ENCODE measurements at regions not wholly inside any gene's neighbourhood (a gene's known extent, or its start where the extent isn't known, plus 50 kb on each side); places are given as distances from the start of the nearest gene placed in this dataset.

GRCh38 chr4:45062935-45063545 is 336.7 kb upstream of the GNPDA2 start:
- H3K4me1 ChIP-seq = no peaks in the 10 kb centered on the region
- no peak overlapping the region for H3K4me3 ChIP-seq
- no peaks in the 10 kb centered on the region for H3K36me3 ChIP-seq
- no peak for DNase-seq (ENCODE audit: low spot score)
- no peak overlapping the region for H3K27ac ChIP-seq
- H3K9me3 ChIP-seq = peaks cover 0 to 10% of the 10 kb centered on the region in 2 donors
- TF ChIP-seq CTCF (IDR thresholded peaks at IDR 0.05) = no peak
- H3K27me3 ChIP-seq = no peaks in the 10 kb centered on the region

GRCh38 chr4:45043911-45044310 is 317.6 kb upstream of the GNPDA2 start:
- Histone ChIP-seq H3K27me3 (no peaks in the 10 kb centered on the region), H3K4me1 (no peaks in the 10 kb centered on the region), H3K36me3 (no peaks in the 10 kb centered on the region), H3K9me3 (peaks cover 0 to 14% of the 10 kb centered on the region in 2 donors), H3K4me3 (no peak overlapping the region), H3K27ac (no peak overlapping the region)
- DNase-seq (ENCODE audit: low spot score) = no peak
- TF ChIP-seq CTCF (IDR thresholded peaks at IDR 0.05) = no peak

- H3K4me3 ChIP-seq = no peak overlapping the region
- H3K4me1 ChIP-seq = no peaks in the 10 kb centered on the region
- no peak for DNase-seq (ENCODE audit: low spot score)
- H3K27ac ChIP-seq = no peak overlapping the region
- H3K9me3 ChIP-seq = no peaks in the 10 kb centered on the region
- TF ChIP-seq CTCF (IDR thresholded peaks at IDR 0.05) = no peak
- H3K36me3 ChIP-seq = no peaks in the 10 kb centered on the region
- H3K27me3 ChIP-seq = no peaks in the 10 kb centered on the region
These were observed 310.3 kb upstream of the GNPDA2 start for GRCh38 chr4:45036677-45037076.

GRCh38 chr4:45033676-45034419 is 307.5 kb upstream of the GNPDA2 start:
- Histone ChIP-seq H3K9me3 (no peaks in the 10 kb centered on the region), H3K27me3 (no peaks in the 10 kb centered on the region), H3K36me3 (no peaks in the 10 kb centered on the region), H3K4me1 (no peaks in the 10 kb centered on the region), H3K4me3 (no peak overlapping the region), H3K27ac (peak overlapping the region in 1 of 2 donors; percentile 67)
- no peak for TF ChIP-seq CTCF (IDR thresholded peaks at IDR 0.05)
- no peak for DNase-seq (ENCODE audit: low spot score)

GRCh38 chr4:45030059-45030458 is 303.7 kb upstream of the GNPDA2 start:
- no peak for TF ChIP-seq CTCF (IDR thresholded peaks at IDR 0.05)
- Histone ChIP-seq H3K4me1 (no peaks in the 10 kb centered on the region), H3K36me3 (no peaks in the 10 kb centered on the region), H3K4me3 (no peak overlapping the region), H3K27ac (no peak overlapping the region), H3K9me3 (no peaks in the 10 kb centered on the region), H3K27me3 (no peaks in the 10 kb centered on the region)
- DNase-seq (ENCODE audit: low spot score) = no peak
